Colon (tissue), 2 donors: ENCODE measurements at regions not wholly inside any gene's neighbourhood (a gene's known extent, or its start where the extent isn't known, plus 50 kb on each side); places are given as distances from the start of the nearest gene placed in this dataset.
A peak's percentile ranks its signal among the peaks of the same experiment; 100 is the strongest.

ENCODE experiments used
- FAIRE-seq: peaks from 2 replicates; lab custom pipeline; 2012; peaks lifted over from hg19 to GRCh38; lab: Jason Lieb, UNC
- donor health status: control.
- donor health status: control.

DNA sequence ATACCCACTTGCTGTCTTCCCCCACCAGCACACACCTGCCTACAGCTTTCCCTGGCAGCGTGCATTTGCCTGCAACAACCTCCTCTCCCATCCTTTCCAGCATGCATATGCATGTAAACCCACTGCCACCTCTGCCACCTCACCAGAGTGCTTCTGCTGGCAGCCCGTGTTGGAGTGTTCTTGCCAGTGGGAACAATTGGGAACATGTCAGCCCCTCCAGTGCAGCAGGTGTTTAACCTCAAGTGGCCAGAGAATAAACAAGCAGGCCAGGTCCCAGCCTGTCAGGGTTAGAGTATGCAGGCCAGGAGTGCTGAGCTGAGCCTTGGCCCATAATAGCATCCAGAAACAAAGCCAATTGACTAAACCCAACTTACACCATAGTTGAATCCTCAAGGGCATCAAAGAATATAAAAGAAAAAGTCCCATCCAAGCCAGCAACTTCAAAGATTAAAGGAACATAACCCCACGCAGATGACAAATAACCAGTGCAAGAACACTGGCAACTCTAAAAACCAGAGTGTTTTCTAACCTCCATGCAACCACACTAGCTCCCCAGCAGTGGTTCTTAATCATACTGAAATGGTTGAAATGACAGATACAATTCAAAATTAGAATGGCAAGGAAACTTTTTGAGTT lies 1212.1 kb upstream of the CITED2 start:
- FAIRE-seq = no peak

- FAIRE-seq = no peak
Measured at GRCh38 chr6:140581601-140582000, 1207.2 kb upstream of the CITED2 start.

DNA sequence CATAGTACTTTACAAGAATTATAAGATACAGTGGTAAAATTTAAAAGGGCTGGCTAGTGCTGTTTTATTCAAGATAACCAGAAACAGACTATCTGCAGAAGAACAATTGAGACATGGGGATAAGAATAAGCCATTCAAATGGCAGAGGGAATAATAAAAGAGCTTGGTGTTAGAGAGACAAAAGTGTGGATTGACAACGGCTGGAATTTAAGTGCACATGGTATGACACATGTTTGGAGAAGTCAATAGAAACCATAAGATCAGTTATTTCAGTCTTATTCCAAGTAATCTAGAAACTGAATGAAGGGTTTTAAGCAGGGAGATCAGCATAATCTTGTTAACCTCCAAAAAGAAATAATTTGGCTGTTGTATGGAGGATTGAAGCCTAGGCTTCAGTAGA lies 1205.5 kb upstream of the CITED2 start:
- FAIRE-seq = no peak

GRCh38 chr6:140576004-140576555 lies 1201.6 kb upstream of the CITED2 start:
- FAIRE-seq = no peak

GRCh38 chr6:140572867-140573266 lies 1198.4 kb upstream of the CITED2 start:
- FAIRE-seq = no peak

DNA sequence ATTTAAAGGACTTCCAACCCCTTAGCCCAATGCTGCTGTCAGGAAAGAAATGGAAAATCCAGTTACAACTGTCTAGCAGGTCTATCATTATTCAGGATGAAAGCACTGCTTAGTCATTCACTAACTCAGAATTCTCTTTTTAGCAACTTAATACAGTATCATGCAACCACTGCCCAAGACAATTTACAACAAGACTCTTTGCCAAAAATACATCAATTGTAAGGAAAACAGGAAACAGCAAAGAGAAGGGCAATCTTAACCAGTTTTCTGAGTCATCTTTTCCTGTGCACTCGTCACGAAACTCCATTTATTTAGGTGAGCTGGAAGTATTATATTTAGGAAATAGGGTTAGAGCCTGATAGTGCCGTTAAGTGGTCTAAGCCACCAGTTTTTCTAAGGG lies 1197.7 kb upstream of the CITED2 start:
- no peak for FAIRE-seq

DNA sequence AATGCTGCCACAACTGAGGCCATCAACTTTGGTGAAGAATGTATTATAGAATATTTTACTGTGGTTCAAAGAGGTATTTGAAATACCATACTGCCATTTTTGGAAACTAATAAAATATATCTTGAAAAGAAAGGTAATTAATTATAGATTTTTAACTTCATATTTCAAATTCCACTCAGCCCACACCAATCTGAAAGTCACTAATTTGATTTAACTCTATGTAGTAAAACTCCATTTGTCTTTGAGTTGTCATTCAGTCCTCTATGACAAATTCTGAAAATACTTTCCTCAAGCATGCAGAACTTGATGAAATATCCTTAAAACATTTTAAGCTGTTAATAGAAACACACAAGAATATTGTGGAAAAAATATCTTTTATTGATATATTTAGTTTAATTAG lies 1196.7 kb upstream of the CITED2 start:
- FAIRE-seq = peak; percentile 24

DNA sequence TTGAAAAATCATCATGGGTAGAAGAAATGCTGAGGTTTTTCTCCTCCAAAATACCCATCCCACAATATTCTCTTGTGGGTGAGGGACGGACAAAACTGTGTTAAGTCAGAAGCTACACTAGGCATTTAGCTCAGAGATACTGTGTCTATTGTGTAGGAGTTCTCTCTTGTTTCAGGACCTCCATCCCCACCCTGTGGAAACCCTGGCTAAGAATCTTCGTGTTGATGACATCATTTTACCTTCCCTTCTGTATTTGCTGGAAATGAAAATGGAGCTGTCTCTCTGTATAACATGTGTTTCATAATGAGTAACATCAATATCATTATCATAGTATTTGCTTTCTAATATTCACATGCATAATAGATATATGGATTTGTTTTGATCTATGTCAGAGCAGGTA lies 1193.0 kb upstream of the CITED2 start:
- FAIRE-seq = no peak

GRCh38 chr6:140566781-140567277 lies 1192.4 kb upstream of the CITED2 start:
- no peak for FAIRE-seq

DNA sequence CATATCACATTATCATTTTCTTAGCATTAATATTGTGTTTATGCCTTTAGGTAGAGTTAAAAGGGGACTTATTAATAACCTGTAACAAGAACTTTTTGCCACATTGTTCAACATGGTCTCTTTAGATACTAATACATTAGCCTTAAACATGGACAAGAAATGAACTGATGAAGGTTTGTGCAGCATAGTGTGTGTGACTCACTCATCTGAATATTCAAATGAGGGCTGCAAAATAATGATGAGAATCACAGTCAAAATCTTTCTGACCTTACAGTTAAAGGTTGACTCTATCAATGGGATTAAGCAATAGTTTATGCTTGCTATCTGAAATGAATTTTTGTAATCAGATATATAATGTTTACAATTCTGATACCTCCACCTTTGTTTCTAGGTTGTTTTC lies 1189.3 kb upstream of the CITED2 start:
- no peak for FAIRE-seq

DNA sequence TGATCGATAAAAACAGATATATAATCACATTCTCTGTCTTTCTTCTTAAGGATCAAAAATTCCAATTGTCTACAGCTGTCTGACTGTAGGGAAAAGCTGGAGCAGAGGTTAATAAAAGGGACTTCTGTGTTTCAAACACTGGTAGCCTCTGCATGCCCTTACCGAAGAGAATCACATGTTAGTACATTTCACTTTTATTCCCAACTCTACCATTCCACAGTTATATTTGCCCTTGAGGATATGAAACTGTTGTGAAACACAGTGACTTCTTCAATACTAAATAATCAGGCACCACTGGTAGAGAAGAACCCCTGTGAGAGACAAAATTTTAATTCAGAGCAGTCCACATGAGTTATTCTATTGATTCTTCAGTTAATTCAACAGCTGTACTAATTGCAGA lies 1187.3 kb upstream of the CITED2 start:
- FAIRE-seq = no peak

GRCh38 chr6:140560671-140561070 lies 1186.2 kb upstream of the CITED2 start:
- no peak for FAIRE-seq

DNA sequence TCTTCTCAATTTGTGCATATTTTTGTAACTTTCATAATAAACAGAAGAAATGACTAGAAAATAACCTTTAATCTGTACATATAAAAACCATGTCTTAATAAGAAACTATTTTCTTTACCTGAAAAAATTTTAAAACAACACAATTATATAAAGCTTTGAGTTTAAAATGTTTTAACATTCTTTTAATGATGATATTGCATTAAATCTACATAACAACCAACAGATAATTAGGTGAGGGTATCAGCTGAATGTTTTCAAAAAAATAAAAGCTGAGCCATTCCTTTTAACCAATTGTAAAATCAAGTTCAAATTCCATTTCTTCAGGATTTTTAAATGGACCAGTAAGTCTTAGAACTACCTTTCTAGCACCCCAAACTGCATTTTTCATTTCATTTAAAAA lies 1185.0 kb upstream of the CITED2 start:
- FAIRE-seq = no peak

GRCh38 chr6:140554421-140554820 lies 1180.0 kb upstream of the CITED2 start:
- no peak for FAIRE-seq

DNA sequence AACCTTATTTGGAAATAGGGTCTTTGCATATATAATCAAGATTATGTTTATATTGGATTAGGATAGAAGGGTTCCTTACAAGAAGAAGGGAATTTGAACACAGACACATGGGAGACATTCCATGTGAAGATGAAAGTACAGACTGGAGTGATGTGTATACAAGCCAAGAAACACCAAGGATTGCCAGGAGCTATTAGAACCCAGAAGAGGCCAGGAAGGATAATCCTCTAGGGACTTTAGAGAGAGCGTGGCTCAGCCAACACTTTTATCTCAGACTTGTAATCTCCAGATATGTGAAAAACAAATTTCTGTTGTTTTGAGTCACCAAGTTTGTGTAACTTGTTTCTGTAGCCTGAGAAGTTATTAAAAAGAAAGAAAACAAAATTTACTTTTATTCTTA lies 1173.9 kb upstream of the CITED2 start:
- no peak for FAIRE-seq

DNA sequence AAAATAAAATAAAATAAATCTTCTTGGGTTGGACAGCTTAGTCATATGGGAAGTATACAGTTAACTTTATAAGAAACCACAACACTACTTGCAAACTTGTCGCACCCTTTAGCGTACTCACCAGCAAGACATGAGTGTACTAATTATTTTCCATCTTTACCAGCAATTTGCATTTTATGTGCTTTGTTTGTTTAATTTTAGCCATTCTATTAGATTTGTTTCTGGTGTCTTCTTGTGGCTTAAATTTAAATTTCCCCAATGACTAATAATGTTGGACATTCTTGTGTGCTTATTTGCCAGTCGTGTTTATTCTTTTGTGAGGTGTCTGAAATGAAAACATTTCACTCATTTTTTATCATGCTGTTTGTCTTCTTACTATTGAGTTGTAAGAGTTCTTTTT lies 1172.2 kb upstream of the CITED2 start:
- no peak for FAIRE-seq

GRCh38 chr6:140544431-140544830 lies 1170.0 kb upstream of the CITED2 start:
- FAIRE-seq = no peak

DNA sequence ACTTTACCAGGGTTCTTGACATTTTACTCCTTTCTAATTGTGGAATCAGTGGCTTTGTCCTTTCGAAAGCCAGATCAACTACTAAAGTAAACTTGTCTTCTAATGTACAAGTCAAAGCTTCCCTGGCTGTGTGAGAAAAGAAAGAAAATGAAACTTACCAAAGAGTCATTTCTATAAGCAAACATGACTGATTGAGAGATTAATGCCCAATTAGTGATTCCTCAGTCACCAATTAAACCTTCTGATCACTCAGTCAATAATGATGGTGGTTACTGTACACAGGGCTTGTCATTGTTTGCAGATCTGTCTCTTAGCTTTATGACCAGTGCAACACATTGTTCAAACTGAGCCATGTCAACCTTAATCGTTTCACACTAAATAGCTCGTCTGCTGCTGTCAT lies 1168.4 kb upstream of the CITED2 start:
- FAIRE-seq = no peak

DNA sequence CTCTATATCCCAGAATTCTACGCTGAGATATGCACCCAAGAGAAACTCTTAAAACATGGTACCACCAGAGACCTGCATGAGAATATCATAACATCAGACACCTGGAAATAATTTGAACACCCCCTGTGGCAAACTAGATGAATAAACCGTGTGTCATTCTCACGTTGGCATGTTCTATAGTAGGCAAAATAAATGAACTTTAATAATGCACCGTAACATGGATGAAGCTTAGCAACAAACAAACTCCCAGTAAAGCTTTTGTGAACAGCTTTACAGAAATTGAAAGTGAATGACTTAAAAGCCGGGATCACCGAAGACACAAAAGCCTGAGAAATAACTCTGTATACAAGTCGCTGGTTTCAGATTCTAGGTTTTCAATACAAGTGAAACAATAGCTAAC lies 1166.8 kb upstream of the CITED2 start:
- no peak for FAIRE-seq

GRCh38 chr6:140540743-140541142 lies 1166.3 kb upstream of the CITED2 start:
- FAIRE-seq = no peak

DNA sequence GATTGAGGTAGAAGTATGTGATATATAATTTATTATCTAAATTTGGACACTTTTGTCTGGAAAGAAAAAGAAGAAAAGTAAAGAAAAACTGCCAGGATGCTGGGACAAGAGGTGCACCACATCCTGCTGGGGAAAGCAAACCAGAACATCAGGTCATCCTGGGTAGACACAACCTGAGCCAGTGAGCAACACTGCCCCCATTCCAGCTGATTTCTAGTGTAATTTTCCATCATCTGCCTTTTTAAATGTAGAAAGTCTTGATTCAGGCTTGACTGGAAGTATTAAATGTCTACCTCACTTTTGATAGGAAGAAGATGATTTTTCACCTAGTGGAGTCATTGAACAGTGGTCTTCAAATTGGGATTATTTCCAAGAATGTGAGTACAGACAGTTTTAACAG lies 1164.5 kb upstream of the CITED2 start:
- no peak for FAIRE-seq

- FAIRE-seq = no peak
Measured at GRCh38 chr6:140537834-140538705, 1163.6 kb upstream of the CITED2 start.

DNA sequence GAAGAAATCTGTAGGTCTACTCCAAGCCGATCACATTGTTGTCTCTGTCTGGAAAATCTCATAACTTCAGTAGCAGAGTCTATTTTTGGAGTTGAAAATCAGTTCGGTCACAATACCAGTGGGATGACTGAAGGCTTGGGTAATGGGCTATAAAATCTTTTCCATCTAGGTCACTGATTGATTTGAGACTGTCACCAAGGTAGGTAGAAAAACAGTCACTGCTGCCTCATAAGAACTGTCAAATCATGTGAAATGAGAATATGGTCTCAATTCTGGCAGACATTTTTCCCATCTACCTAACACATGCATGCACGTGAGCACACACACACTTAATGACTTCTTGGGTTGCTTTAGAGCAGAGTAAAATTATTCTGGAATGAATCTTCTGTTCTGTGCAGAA lies 1162.8 kb upstream of the CITED2 start:
- no peak for FAIRE-seq
